NOMO-1 treated with DMSO at 0.1 percent for 48 hours (cell line): ENCODE measurements at regions not wholly inside any gene's neighbourhood (a gene's known extent, or its start where the extent isn't known, plus 50 kb on each side); places are given as distances from the start of the nearest gene placed in this dataset.

ENCODE experiments used
- DNase-seq: peaks from one replicate; lab custom pipeline; 2025; ENCODE audit not compliant: unreplicated experiment; lab: John Stamatoyannopoulos, UW

- DNase-seq, result no peak
Observed at GRCh38 chr6:91045161-91045560, 458.3 kb upstream of the MAP3K7 start.

GRCh38 chr6:91043751-91044150 is 456.9 kb upstream of the MAP3K7 start:
- DNase-seq, result no peak

GRCh38 chr6:91042656-91043055 is 455.8 kb upstream of the MAP3K7 start:
- DNase-seq, result no peak

- no peak for DNase-seq
Observed at GRCh38 chr6:91033964-91034363, 447.1 kb upstream of the MAP3K7 start.

DNA sequence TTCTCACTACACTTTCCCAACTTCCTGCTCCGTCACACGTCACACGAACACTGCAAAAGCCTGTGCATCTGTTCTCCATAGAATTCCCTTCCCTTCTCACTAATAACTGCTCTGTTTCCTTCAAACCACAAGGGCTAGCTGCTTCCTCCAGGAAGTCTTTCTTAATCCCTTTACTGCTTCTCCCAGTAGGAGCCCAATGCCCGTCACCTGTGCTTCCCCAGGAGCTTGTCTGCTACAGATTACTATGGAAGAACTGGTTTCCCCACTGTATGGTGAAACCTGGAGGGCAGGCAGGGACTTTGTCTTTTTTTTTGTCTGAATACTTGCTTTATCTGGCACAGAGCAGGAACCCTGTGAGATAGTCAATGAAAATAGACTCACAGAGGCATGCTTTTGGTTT is 444.7 kb upstream of the MAP3K7 start:
- DNase-seq, result no peak

GRCh38 chr6:91029211-91029610 is 442.3 kb upstream of the MAP3K7 start:
- no peak for DNase-seq

- DNase-seq, result no peak
Observed at GRCh38 chr6:91023529-91023928, 436.7 kb upstream of the MAP3K7 start.

GRCh38 chr6:91020744-91021143 is 433.9 kb upstream of the MAP3K7 start:
- DNase-seq, result no peak

DNA sequence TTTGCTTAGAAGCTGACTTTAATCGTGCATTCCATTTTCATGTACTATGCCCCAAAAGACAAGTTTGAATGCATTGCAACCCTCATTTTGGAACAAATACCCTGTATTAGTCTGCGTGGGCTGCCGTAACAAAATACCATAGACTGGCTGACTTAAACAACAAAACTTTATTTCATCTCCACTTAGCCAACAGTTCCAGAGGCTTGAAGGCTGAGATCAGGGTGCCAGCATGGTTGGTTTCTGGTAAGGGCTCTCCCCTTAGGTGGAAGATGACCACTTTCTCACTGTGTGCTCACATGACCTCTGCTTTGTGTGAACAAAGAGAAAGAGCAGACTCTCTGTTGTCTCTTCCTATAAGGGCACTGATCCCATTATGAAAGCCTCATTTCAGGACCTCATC is 431.7 kb upstream of the MAP3K7 start:
- no peak for DNase-seq

GRCh38 chr6:91013511-91013910 is 426.6 kb upstream of the MAP3K7 start:
- DNase-seq, result no peak

DNA sequence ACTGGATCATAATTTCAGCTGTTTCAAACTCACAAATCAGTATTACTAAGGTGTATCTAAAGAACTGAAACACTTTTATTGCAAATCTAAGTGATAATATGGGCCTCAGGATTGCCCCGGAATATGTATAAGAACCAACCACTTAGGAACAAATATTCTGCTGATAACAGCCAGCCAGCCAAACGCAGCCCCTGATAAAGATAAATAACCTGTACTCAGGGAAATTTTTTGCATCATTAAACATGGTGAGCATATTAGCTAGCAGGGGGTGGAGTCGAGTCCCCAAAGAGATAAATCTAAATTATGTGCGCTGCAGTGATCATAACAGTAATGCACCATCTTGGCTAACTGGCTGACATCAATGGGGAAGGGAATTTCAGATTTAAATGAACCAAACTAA is 410.2 kb upstream of the MAP3K7 start:
- DNase-seq, result no peak

GRCh38 chr6:90993770-90994169 is 406.9 kb upstream of the MAP3K7 start:
- DNase-seq, result no peak

DNA sequence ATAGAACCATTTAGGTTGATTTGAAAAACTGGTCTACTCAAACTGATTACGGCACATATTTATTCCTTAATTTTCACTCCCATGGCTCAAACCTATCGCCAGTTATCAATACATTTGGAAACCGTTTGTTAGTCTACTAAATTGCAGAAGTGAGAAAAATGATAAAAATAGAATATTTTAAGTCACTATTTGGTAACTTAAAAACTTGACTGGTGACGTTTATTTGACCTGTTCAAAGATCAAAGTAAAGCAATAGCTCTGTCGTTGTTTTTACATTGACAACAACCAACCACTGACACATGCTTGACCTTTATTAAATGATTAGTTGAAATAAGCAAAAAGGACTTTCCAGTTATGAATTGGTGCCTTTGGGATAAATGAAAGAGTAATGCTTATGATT is 402.9 kb upstream of the MAP3K7 start:
- DNase-seq, result peak; percentile 41

GRCh38 chr6:90984066-90984465 is 397.2 kb upstream of the MAP3K7 start:
- DNase-seq, result no peak

- no peak for DNase-seq
Observed at GRCh38 chr6:90983462-90983861, 396.6 kb upstream of the MAP3K7 start.

- no peak for DNase-seq
Observed at GRCh38 chr6:90982581-90982980, 395.7 kb upstream of the MAP3K7 start.

DNA sequence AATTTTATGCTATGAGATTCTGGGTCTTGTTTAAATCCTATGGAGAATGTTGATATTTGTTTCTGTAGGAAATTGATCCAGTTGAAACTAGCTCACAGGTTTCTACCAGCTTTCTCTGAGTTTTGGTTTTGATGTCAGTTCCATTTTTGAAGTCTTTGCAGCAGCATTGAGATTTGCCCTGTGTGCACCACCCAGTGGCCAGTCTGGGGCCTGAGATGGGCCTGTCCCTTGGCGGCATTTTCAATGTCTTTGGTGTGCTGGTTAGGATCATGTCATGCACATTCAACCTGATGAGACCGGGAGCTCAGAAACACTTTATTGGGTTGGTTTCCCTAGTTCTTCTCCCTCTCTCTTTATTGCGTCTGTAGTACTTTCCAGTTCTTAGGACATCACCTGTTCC is 395.2 kb upstream of the MAP3K7 start:
- no peak for DNase-seq

GRCh38 chr6:90978046-90978445 is 391.2 kb upstream of the MAP3K7 start:
- no peak for DNase-seq

DNA sequence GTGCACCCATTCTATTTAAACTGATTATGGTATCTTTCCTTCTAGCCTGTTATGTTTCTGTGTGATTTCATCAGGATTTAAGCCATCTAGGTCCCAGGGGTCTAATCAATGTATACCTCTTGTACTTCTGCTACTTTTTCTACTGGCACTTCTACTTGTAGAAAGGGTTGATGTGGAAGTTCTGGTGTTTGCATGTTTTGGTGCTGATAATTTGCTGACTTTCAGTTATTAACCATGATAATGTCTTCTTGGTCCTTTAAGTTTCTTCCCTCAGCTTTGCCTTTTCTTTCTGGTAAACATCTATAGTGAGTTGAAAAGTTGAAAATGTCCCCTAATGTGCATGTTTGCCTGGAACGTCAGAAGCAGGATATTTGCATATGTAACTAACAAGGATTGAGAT is 390.6 kb upstream of the MAP3K7 start:
- no peak for DNase-seq

DNA sequence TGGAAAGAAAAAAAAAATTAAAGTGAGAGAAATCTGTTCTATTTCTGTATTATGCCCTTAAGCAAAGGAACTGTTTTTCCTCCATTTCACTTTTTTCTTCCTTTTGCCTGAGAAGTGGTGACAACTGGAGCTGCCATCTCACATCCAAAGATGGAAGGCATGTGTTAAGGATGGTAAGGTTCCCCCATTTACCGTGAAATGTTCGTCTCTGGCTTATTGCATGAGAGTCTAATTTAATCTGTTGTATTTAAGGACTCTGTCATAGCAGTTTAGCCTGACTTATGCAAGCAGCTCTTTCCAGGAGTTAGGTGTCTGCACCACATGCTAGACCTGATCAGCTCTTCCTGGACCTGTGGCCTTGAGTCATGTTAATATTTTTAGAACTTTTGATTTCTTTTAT is 389.5 kb upstream of the MAP3K7 start:
- DNase-seq, result no peak

DNA sequence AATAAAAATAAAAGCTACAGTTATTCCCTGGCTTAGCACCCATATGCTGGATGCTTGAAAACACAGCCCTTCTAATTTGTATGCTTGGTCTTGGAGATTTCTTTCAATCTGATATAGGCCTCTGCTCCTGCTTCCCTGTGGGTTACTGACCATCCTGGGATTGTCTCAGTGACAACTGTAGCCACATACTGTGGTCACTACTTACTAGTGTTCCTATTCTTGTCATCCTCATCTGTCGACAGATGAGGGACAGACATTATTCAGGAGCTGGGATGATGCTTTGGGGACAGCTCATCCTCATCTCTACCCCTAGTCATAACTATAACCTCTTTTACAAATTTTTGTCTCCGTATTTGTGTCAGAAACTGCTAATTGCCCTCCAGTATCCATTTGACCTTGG is 388.9 kb upstream of the MAP3K7 start:
- DNase-seq, result no peak

GRCh38 chr6:90973188-90973587 is 386.3 kb upstream of the MAP3K7 start:
- no peak for DNase-seq

GRCh38 chr6:90970672-90971071 is 383.8 kb upstream of the MAP3K7 start:
- DNase-seq, result no peak

DNA sequence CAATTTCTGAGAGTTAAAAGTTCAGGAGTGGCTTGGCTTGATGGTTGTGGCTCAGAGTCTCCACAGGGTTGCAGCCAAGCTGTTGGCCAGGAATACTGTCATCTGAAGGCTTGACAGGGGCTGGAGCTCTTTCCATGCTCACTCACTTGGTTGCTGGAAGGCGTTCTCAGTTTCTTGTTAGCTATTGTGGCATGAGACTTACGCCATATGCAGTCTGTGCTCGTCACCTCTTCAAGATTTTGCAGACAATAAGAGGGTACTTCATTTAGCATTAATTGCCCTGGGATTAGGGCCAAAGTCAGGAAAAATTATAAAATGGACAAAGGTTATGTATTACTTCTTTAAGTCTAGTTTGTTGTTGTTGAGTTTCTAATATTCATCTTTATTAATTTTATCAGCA is 380.6 kb upstream of the MAP3K7 start:
- DNase-seq, result no peak
